Pons (tissue), 1 donor: ENCODE measurements at regions not wholly inside any gene's neighbourhood (a gene's known extent, or its start where the extent isn't known, plus 50 kb on each side); places are given as distances from the start of the nearest gene placed in this dataset.
"Not testable (repeated sequence)": the region's sequence is repeated elsewhere in the genome, so short reads cannot be mapped to it uniquely, and the experiment has no call there.

Source experiments
- DNase-seq: peaks from one replicate; pipeline ENCODE4 v3.0.0-alpha.2; 2016; ENCODE audit warnings: low spot score

GRCh38 chr1:60271041-60271440 is 197.5 kb upstream of the C1orf87 start:
- no peak for DNase-seq

- no peak for DNase-seq
Observed at GRCh38 chr1:60268451-60268850, 194.9 kb upstream of the C1orf87 start.

GRCh38 chr1:60265560-60266535 is 192.3 kb upstream of the C1orf87 start:
- DNase-seq: no peak

- no peak for DNase-seq
Observed at GRCh38 chr1:60262701-60263100, 189.1 kb upstream of the C1orf87 start.

- no peak for DNase-seq
Observed at GRCh38 chr1:60257531-60257930, 184.0 kb upstream of the C1orf87 start.

- DNase-seq: no peak
Observed at GRCh38 chr1:60255565-60255964, 182.0 kb upstream of the C1orf87 start.

- DNase-seq: no peak
Observed at GRCh38 chr1:60251426-60251825, 177.9 kb upstream of the C1orf87 start.

DNA sequence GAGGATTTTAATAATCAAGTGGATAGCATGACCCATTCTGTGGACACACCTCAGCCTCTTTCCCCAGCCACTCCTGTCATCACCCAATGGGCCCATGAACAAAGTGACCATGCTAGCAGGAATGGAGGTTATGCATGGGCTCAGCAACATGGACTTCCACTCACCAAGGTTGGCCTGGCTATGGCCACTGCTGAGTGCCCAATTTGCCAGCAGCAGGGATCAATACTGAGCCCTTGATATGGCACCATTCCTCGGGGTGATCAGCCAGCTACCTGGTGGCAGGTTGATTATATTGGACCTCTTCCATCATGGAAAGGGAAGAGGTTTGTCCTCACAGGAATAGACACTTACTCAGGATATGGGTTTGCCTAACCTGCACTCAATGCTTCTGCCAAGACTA is 173.9 kb upstream of the C1orf87 start:
- DNase-seq: not testable (repeated sequence)

DNA sequence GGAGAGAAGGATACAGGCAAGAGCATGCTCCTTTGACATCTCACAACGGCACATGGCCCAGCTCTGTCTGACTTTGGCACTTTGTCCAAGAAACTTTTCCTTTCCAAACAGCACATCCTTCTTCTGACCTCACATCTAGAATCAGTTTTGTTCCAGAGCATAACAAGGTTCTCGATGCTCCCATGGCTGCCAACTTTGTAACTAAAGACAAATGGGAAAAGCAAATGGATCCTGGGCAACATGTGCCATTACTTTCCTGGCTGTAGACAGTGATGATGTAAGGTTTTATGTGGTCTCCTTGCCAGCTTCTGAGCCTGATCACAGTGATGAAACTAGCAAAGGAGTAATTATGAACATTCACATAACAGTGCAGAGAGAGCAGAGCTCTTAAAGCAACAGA is 171.8 kb upstream of the C1orf87 start:
- DNase-seq: no peak

DNA sequence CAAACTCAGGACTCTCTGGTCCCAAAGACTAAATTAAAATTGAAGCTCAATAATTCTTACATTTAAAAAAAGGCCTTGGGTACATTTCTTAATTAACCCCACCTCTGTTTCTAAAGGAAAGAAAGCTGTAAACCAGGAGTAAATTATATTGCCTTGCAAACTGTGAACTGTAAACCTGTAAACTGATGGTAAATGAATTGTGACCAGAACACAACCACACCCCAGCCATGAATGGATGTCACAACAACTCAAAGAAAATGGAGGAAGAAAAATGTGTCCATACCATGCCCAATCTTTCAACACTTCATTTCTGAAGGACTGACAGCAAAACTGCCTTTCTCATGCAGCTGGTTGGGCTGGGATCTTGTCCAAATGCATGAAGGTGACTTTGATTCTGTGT is 171.3 kb upstream of the C1orf87 start:
- peak; percentile 5 for DNase-seq

- DNase-seq: no peak
Observed at GRCh38 chr1:60235275-60235674, 161.7 kb upstream of the C1orf87 start.

DNA sequence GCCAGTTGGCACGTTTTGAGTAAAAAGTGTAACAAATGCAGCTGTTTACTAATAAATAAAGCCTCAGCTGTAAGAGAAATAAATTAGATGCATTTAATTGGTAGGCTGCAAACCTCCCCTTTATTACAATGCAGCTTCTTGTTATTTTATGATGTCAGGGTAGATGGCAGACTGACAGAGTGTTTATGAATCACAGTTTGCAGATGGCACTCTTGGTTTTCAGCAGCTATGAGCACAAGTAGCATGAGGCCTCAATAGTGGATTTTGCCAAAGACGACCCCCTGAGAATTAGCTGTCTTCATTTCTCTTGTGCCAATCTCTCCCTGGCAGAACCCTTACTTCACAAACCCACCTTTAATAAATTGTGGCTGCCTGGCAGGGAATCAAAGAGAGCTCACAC is 161.2 kb upstream of the C1orf87 start:
- DNase-seq: peak; percentile 22

- DNase-seq: no peak
Observed at GRCh38 chr1:60229821-60230220, 156.3 kb upstream of the C1orf87 start.

- DNase-seq: no peak
Observed at GRCh38 chr1:60228041-60228491, 154.5 kb upstream of the C1orf87 start.

DNA sequence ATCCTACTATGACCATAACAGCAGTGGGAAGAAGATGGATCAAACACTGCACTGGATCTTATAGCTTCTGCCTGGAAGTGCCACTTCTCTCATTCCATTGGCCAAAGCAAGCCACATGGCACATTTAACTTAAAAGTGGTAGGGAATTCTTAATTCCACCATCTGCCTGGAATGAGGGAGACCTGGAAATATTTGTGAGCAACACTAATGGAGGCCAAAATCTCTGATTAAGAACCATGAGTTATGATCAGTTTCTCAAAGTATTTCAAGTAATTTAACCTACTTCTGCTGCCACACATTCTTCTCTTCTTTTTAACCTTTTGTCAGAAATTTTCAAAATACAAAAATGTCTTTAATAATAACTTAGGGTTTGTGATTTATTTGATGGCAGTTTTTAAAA is 154.0 kb upstream of the C1orf87 start:
- no peak for DNase-seq

DNA sequence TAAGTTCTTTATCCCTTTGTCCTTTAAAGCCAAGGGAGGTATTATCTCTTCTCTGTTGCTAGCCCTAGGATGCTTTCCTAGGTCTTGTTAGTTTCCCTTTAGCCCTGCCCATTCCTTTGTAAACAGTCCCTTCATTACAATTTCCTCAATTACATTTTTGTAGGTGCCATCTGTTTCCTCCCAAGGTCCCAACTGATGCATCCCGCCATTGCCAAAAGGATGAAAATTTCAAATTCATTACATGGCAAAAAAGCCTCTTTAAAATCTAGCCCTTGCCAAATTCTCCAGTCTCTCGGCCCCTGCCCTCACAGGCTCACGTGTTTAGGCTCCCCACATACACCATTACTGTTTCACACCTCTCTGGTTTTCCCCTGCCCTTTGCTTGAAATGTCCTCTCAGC is 151.9 kb upstream of the C1orf87 start:
- no peak for DNase-seq

DNA sequence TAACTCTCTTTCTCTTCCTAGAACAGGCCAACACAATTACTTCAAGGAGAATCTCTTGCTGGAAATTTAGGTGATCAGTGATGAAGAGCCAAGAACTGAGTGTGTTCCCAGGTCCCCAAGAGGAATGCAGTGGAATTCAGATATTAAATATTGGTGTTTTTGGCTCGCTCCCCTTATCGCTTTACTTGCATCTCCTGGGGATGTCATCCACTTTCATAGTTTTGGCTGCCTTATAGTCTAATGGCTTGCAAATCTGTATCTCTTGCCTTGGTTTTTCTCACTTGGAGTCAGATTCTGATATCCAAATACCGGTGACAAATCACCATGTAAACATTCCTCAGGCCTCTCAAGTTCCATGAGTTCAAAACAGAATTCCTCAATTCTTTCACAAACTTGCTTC is 151.0 kb upstream of the C1orf87 start:
- DNase-seq: no peak

DNA sequence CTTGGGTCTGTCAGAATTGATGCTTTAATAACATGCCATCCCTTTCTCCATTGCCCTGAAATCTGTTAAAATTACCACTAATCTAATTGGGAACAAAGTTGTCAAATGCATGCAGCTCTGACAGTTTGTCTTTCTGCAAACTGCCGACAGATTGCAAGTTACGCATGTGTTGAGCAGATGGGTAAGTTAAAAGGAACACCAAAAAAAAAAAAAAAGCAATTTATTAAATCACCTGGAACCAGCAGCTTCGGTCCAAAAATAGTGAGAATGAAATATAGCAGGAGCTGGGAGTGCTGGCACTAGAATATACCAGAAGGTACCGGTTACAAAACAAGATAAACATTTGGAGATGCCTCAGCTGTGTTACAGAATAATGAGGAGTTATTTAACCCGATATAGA is 149.6 kb upstream of the C1orf87 start:
- no peak for DNase-seq

GRCh38 chr1:60222360-60223115 is 149.0 kb upstream of the C1orf87 start:
- DNase-seq: no peak

GRCh38 chr1:60213253-60213652 is 139.7 kb upstream of the C1orf87 start:
- DNase-seq: no peak

- DNase-seq: no peak
Observed at GRCh38 chr1:60196026-60196425, 122.5 kb upstream of the C1orf87 start.

DNA sequence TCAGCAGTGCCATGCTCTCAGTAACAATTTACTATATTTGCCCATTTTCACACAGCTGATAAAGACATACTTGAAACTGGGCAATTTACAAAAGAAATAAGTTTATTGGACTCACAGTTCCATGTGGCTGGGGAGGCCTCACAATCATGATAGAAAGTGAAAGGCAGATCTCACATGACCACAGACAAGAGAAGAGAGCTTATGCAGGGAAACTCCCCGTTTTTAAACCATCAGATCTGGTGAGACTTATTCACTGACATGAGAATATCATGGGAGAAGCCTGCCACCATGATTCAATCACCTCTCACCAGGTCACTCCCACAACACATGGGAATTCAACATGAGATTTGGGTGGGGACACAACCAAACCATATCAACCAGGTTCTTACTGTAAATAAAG is 112.1 kb upstream of the C1orf87 start:
- no peak for DNase-seq

GRCh38 chr1:60184521-60184920 is 111.0 kb upstream of the C1orf87 start:
- DNase-seq: no peak
